ENCODE measurements at regions not wholly inside any gene's neighbourhood (a gene's known extent, or its start where the extent isn't known, plus 50 kb on each side); places are given as distances from the start of the nearest gene placed in this dataset.

GRCh38 chr3:74066456-74066855 lies 441.7 kb upstream of the PDZRN3 start:
- no peaks in the 10 kb centered on the region for H3K27me3 ChIP-seq (ENCODE audit: control insufficient read depth, insufficient read depth, low read length)
- DNase-seq (ENCODE audit: low read depth) (no peak), FAIRE-seq (no peak)
- no peaks in the 10 kb centered on the region for H3K36me3 ChIP-seq (ENCODE audit: control insufficient read depth, insufficient read depth, low read length)
- no peak for TF ChIP-seq CTCF (IDR thresholded peaks at IDR 0.05; ENCODE audit: insufficient read depth, low read length, severe bottlenecking)
- no peak overlapping the region for H3K4me3 ChIP-seq (ENCODE audit: low read depth, low read length)

GRCh38 chr3:74059923-74060600 lies 435.3 kb upstream of the PDZRN3 start:
- no peak for TF ChIP-seq CTCF (IDR thresholded peaks at IDR 0.05; ENCODE audit: insufficient read depth, low read length, severe bottlenecking)
- Histone ChIP-seq H3K27me3 (ENCODE audit: control insufficient read depth, insufficient read depth, low read length) (no peaks in the 10 kb centered on the region), H3K36me3 (ENCODE audit: control insufficient read depth, insufficient read depth, low read length) (no peaks in the 10 kb centered on the region), H3K4me3 (ENCODE audit: low read depth, low read length) (no peak overlapping the region)
- FAIRE-seq (no peak), DNase-seq (ENCODE audit: low read depth) (no peak)

- no peaks in the 10 kb centered on the region for H3K36me3 ChIP-seq (ENCODE audit: control insufficient read depth, insufficient read depth, low read length)
- no peak for TF ChIP-seq CTCF (IDR thresholded peaks at IDR 0.05; ENCODE audit: insufficient read depth, low read length, severe bottlenecking)
- DNase-seq (ENCODE audit: low read depth) (no peak), FAIRE-seq (no peak)
- H3K4me3 ChIP-seq (ENCODE audit: low read depth, low read length) = no peak overlapping the region
- H3K27me3 ChIP-seq (ENCODE audit: control insufficient read depth, insufficient read depth, low read length) = no peaks in the 10 kb centered on the region
These were observed 434.7 kb upstream of the PDZRN3 start for GRCh38 chr3:74059301-74059922.

DNA sequence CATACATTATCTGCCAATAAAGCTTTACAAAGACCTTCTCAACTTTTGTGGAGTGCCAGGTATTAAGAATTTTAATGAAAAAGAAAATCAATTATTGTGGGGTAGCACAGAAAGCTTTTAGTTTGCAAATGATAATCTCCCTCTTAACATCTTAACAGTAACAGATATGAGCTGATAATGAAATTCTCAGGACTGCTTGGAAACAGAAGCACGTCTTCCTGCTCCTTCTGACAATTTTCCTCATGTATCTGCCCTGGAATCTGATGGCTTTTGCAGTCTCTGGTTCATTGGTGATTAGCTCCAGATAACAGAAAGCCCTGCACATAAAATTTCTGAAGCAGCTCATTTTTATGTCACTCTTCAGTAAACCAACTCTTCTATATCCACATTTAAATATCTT lies 432.4 kb upstream of the PDZRN3 start:
- DNase-seq (ENCODE audit: low read depth) (no peak), FAIRE-seq (no peak)
- Histone ChIP-seq H3K36me3 (ENCODE audit: control insufficient read depth, insufficient read depth, low read length) (no peaks in the 10 kb centered on the region), H3K27me3 (ENCODE audit: control insufficient read depth, insufficient read depth, low read length) (no peaks in the 10 kb centered on the region), H3K4me3 (ENCODE audit: low read depth, low read length) (no peak overlapping the region)
- no peak for TF ChIP-seq CTCF (IDR thresholded peaks at IDR 0.05; ENCODE audit: insufficient read depth, low read length, severe bottlenecking)

- no peak for TF ChIP-seq CTCF (IDR thresholded peaks at IDR 0.05; ENCODE audit: insufficient read depth, low read length, severe bottlenecking)
- DNase-seq (ENCODE audit: low read depth) (no peak), FAIRE-seq (no peak)
- H3K27me3 ChIP-seq (ENCODE audit: control insufficient read depth, insufficient read depth, low read length) = no peaks in the 10 kb centered on the region
- H3K36me3 ChIP-seq (ENCODE audit: control insufficient read depth, insufficient read depth, low read length) = no peaks in the 10 kb centered on the region
- H3K4me3 ChIP-seq (ENCODE audit: low read depth, low read length) = no peak overlapping the region
These were observed 430.3 kb upstream of the PDZRN3 start for GRCh38 chr3:74055061-74055460.

DNA sequence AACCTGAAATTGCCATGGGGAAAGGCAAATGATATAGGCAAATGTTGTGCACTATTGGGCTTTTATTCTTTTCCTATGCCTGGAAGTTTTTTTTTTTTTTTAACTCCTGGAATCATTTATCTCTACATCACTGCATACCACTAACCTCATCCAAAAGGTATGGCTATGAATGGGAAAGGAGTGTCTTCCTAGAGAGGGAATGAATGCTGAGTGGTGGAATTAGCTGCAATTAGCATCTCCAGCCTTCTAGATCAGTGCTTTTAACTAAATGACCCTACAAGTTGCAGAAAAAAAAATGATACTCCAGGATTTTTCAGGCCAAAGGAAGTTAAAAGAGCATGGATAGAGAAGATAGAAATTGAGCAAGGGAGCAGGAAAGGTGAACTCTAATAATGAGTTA lies 429.8 kb upstream of the PDZRN3 start:
- Histone ChIP-seq H3K36me3 (ENCODE audit: control insufficient read depth, insufficient read depth, low read length) (no peaks in the 10 kb centered on the region), H3K4me3 (ENCODE audit: low read depth, low read length) (no peak overlapping the region), H3K27me3 (ENCODE audit: control insufficient read depth, insufficient read depth, low read length) (no peaks in the 10 kb centered on the region)
- no peak for FAIRE-seq
- TF ChIP-seq CTCF (IDR thresholded peaks at IDR 0.05; ENCODE audit: insufficient read depth, low read length, severe bottlenecking) = no peak
- DNase-seq (ENCODE audit: low read depth) = no peak
